ENCODE measurements at regions not wholly inside any gene's neighbourhood (a gene's known extent, or its start where the extent isn't known, plus 50 kb on each side); places are given as distances from the start of the nearest gene placed in this dataset. TPM values are rescaled to one million over a fixed set of nuclear protein-coding genes. Genes with fewer than 3 reads are reported as not detected.
A peak's percentile ranks its signal among the peaks of the same experiment; 100 is the strongest.

GRCh38 chr10:1807196-1807595, 69.9 kb upstream of the ADARB2 start:
- no peaks in the 10 kb centered on the region for H3K4me1 ChIP-seq (ENCODE audit: control insufficient read depth in 2 of 2, insufficient read depth in 1 of 2, low read depth in 1 of 2, low read length in 2 of 2)
- no peak overlapping the region for H2BK15ac ChIP-seq (ENCODE audit: low read length)
- whole genome bisulfite sequencing, 2 donors (ENCODE audit: extremely low coverage in 2 of 2, insufficient read length in 2 of 2, insufficient replicate concordance in 1 of 2), result no CpG with 5 or more reads among the region's 9 CpGs
- H3K18ac ChIP-seq (ENCODE audit: low read length), result peak overlapping the region; percentile 19
- H2BK12ac ChIP-seq (ENCODE audit: low read length), result no peak overlapping the region
- H2BK5ac ChIP-seq (ENCODE audit: low read length), result no peak overlapping the region
- H3K79me1 ChIP-seq (ENCODE audit: low read depth, low read length), result no peaks in the 10 kb centered on the region
- peak overlapping the region; percentile 63 for H2AK5ac ChIP-seq (ENCODE audit: low read depth, low read length)
- H2BK120ac ChIP-seq (ENCODE audit: low read depth, low read length), result no peak overlapping the region
- no peak overlapping the region for H4K91ac ChIP-seq (ENCODE audit: low read depth, low read length, poor library complexity)
- no peak for DNase-seq (ENCODE audit: low spot score)
- H3K4ac ChIP-seq (ENCODE audit: low read length), result no peak overlapping the region
- H3K36me3 ChIP-seq (replicated peaks in 1 of 2; ENCODE audit: control insufficient read depth in 2 of 2, insufficient read depth in 2 of 2, low read length in 2 of 2), result no peaks in the 10 kb centered on the region
- H3K27ac ChIP-seq (replicated peaks; ENCODE audit: low read length), result no peak overlapping the region
- H4K8ac ChIP-seq (ENCODE audit: low read depth, low read length), result no peak overlapping the region
- H3K23ac ChIP-seq (ENCODE audit: low read depth, low read length, poor library complexity), result peak overlapping the region; percentile 43
- H3K4me2 ChIP-seq (ENCODE audit: insufficient read depth, low read length, poor library complexity, severe bottlenecking), result no peak overlapping the region
- no peak overlapping the region for H3K14ac ChIP-seq (ENCODE audit: low read length)
- H3K9me3 ChIP-seq (replicated peaks in 1 of 2; ENCODE audit: control insufficient read depth in 2 of 2, insufficient read depth in 1 of 2, low read depth in 1 of 2, low read length in 2 of 2), result no peaks in the 10 kb centered on the region
- H3K9ac ChIP-seq (ENCODE audit: low read depth, low read length, poor library complexity), result no peak overlapping the region
- no peaks in the 10 kb centered on the region for H3K27me3 ChIP-seq (ENCODE audit: control insufficient read depth in 3 of 3, insufficient read depth in 3 of 3, low read depth in 1 of 3, low read length in 3 of 3)
- H2AFZ ChIP-seq (ENCODE audit: low read length), result no peak overlapping the region
- H3K4me3 ChIP-seq (ENCODE audit: low read length in 2 of 2), result no peak overlapping the region

DNA sequence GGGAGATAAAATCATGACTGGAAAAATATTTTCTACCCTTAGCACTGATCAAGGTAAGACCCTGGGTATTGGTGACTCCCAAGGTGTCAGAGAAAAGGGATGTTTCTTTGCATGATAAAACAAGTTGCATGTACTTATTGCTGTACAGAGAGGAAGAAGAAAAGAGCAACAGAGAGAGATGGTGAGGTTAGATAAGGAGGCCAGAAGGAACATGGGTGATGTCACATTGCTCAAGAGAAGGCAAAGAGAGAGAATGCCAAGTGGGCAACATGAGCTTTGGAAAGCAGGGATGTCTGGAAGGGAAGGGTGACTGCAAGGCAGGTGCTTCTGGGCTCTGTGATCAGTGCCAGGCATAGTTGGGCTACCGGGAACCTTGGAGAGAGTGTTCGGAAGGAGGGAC, 65.1 kb upstream of the ADARB2 start:
- H2AK5ac ChIP-seq (ENCODE audit: low read depth, low read length), result no peak overlapping the region
- H3K4me3 ChIP-seq (ENCODE audit: low read length in 2 of 2), result no peak overlapping the region
- H2AFZ ChIP-seq (ENCODE audit: low read length), result no peak overlapping the region
- H3K14ac ChIP-seq (ENCODE audit: low read length), result no peak overlapping the region
- no peaks in the 10 kb centered on the region for H3K27me3 ChIP-seq (ENCODE audit: control insufficient read depth in 3 of 3, insufficient read depth in 3 of 3, low read depth in 1 of 3, low read length in 3 of 3)
- H2BK120ac ChIP-seq (ENCODE audit: low read depth, low read length), result no peak overlapping the region
- H3K4me2 ChIP-seq (ENCODE audit: insufficient read depth, low read length, poor library complexity, severe bottlenecking), result no peak overlapping the region
- no peak overlapping the region for H2BK5ac ChIP-seq (ENCODE audit: low read length)
- H3K36me3 ChIP-seq (replicated peaks in 1 of 2; ENCODE audit: control insufficient read depth in 2 of 2, insufficient read depth in 2 of 2, low read length in 2 of 2), result peaks cover 0 to 2% of the 10 kb centered on the region in 2 donors
- H3K23ac ChIP-seq (ENCODE audit: low read depth, low read length, poor library complexity), result no peak overlapping the region
- H2BK12ac ChIP-seq (ENCODE audit: low read length), result no peak overlapping the region
- no peak overlapping the region for H3K27ac ChIP-seq (replicated peaks; ENCODE audit: low read length)
- H3K4ac ChIP-seq (ENCODE audit: low read length), result no peak overlapping the region
- DNase-seq (ENCODE audit: low spot score), result no peak
- no peak overlapping the region for H3K9ac ChIP-seq (ENCODE audit: low read depth, low read length, poor library complexity)
- no peak overlapping the region for H2BK15ac ChIP-seq (ENCODE audit: low read length)
- H3K18ac ChIP-seq (ENCODE audit: low read length), result no peak overlapping the region
- no peak overlapping the region for H4K8ac ChIP-seq (ENCODE audit: low read depth, low read length)
- WGBS, 2 donors (ENCODE audit: extremely low coverage in 2 of 2, insufficient read length in 2 of 2, insufficient replicate concordance in 1 of 2), result no CpG with 5 or more reads among the region's 2 CpGs
- H3K4me1 ChIP-seq (ENCODE audit: control insufficient read depth in 2 of 2, insufficient read depth in 1 of 2, low read depth in 1 of 2, low read length in 2 of 2), result peaks cover 0 to 2% of the 10 kb centered on the region in 2 donors
- peaks cover 0 to 2% of the 10 kb centered on the region in 2 donors for H3K9me3 ChIP-seq (replicated peaks in 1 of 2; ENCODE audit: control insufficient read depth in 2 of 2, insufficient read depth in 1 of 2, low read depth in 1 of 2, low read length in 2 of 2)
- no peak overlapping the region for H4K91ac ChIP-seq (ENCODE audit: low read depth, low read length, poor library complexity)
- H3K79me1 ChIP-seq (ENCODE audit: low read depth, low read length), result no peaks in the 10 kb centered on the region

DNA sequence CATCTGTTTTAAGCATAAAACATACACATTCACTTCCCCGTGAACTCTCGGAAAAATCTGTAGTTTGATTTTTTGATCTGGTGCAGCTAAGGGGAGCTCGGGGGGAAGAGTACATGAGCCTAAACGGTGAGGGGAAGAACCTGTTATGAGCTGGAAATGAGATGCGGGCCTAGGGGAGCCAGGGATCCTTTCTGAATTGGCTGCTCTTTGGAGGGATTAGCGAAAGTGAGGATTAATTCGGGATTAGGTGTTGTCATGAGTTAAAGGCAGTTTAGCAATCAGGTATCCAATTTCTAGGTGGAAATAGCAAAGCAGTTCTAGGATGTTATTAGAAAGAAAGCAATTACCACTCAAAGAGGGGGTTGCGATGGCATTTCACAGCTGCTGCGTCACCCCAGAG, 51.1 kb upstream of the ADARB2 start:
- Histone ChIP-seq H2BK120ac (ENCODE audit: low read depth, low read length) (no peak overlapping the region), H2BK12ac (ENCODE audit: low read length) (no peak overlapping the region), H3K9ac (ENCODE audit: low read depth, low read length, poor library complexity) (no peak overlapping the region), H3K27me3 (ENCODE audit: control insufficient read depth in 3 of 3, insufficient read depth in 3 of 3, low read depth in 1 of 3, low read length in 3 of 3) (no peaks in the 10 kb centered on the region), H3K4me3 (ENCODE audit: low read length in 2 of 2) (no peak overlapping the region), H3K79me1 (ENCODE audit: low read depth, low read length) (no peaks in the 10 kb centered on the region), H3K4me2 (ENCODE audit: insufficient read depth, low read length, poor library complexity, severe bottlenecking) (no peak overlapping the region), H3K4me1 (ENCODE audit: control insufficient read depth in 2 of 2, insufficient read depth in 1 of 2, low read depth in 1 of 2, low read length in 2 of 2) (peaks cover 0 to 3% of the 10 kb centered on the region in 2 donors), H2AFZ (ENCODE audit: low read length) (no peak overlapping the region), H2BK15ac (ENCODE audit: low read length) (no peak overlapping the region), H3K14ac (ENCODE audit: low read length) (no peak overlapping the region), H4K8ac (ENCODE audit: low read depth, low read length) (no peak overlapping the region), H4K91ac (ENCODE audit: low read depth, low read length, poor library complexity) (no peak overlapping the region), H3K9me3 (replicated peaks in 1 of 2; ENCODE audit: control insufficient read depth in 2 of 2, insufficient read depth in 1 of 2, low read depth in 1 of 2, low read length in 2 of 2) (no peaks in the 10 kb centered on the region), H2BK5ac (ENCODE audit: low read length) (no peak overlapping the region), H3K23ac (ENCODE audit: low read depth, low read length, poor library complexity) (no peak overlapping the region), H2AK5ac (ENCODE audit: low read depth, low read length) (no peak overlapping the region), H3K4ac (ENCODE audit: low read length) (no peak overlapping the region), H3K36me3 (replicated peaks in 1 of 2; ENCODE audit: control insufficient read depth in 2 of 2, insufficient read depth in 2 of 2, low read length in 2 of 2) (peaks cover 0 to 2% of the 10 kb centered on the region in 2 donors), H3K27ac (replicated peaks; ENCODE audit: low read length) (no peak overlapping the region), H3K18ac (ENCODE audit: low read length) (no peak overlapping the region)
- WGBS, 2 donors (ENCODE audit: extremely low coverage in 2 of 2, insufficient read length in 2 of 2, insufficient replicate concordance in 1 of 2), result no CpG with 5 or more reads among the region's 9 CpGs
- DNase-seq (ENCODE audit: low spot score), result no peak

Small RNA genes lying in the stretch of these regions (small RNA-seq; reads per million reads assigned to genes)
- gene MIR6072 (ENCODE audit: insufficient read depth) (not detected), gene RNU6-576P (ENCODE audit: insufficient read depth) (not detected), gene RNU6-889P (ENCODE audit: insufficient read depth) (not detected)
